ENCODE measurements at regions not wholly inside any gene's neighbourhood (a gene's known extent, or its start where the extent isn't known, plus 50 kb on each side); places are given as distances from the start of the nearest gene placed in this dataset.

DNA sequence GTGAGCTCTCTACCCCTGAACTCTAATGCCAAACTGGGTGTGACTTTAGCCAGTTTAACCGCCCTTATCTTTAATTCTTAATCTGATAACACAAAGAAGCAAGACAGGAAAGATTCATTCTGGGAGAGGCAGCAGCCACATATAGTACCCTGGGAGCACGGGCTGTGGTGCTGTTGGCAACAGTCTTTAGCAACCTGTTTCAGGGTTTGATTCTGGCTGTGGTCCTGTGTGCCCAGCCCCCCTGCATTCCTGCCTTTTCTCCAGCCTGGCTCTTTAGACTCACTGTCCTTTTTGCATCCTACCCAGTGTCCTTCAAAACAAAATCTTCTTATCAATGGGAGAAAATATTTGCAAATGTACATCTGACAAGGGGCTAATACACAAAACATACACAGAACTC, 275.2 kb downstream of the GXYLT1 start:
- H3K4me3 ChIP-seq (ENCODE audit: low read depth in 1 of 2, low read length in 1 of 2) = no peak overlapping the region
- no peaks in the 10 kb centered on the region for H3K4me1 ChIP-seq (ENCODE audit: control insufficient read depth in 1 of 2, insufficient read depth in 1 of 2, low read depth in 1 of 2, low read length in 1 of 2)
- no peaks in the 10 kb centered on the region for H3K27me3 ChIP-seq
- no peaks in the 10 kb centered on the region for H3K9me3 ChIP-seq
- H3K27ac ChIP-seq = no peak overlapping the region
- H3K36me3 ChIP-seq = no peaks in the 10 kb centered on the region
- no peak for TF ChIP-seq CTCF (IDR thresholded peaks at IDR 0.05)

DNA sequence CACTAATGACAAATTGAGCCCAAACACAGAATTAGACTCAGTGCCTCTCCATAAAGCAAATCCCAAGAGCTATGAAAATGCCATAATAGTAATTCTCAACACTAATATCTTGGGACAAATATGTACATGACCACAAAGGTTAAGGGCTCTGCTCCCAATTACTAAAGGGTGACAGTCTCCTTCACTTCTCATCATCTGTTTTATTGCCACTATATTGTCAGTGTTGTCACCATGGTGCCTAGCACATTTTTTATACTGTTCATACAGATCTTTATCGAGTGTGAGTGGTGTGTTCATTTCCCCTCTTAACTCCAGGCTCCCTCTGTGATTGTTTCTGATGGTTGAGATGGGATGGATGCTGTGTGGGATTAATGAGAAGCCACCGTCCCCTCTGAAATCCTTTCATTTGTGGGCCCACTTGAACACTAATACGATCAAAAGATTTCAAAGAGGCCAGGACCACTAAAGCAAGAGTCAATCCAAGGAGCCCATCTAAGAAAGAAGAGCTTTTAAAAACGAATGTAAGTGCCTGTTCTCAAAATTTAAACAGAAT, 277.7 kb downstream of the GXYLT1 start:
- Histone ChIP-seq H3K4me3 (ENCODE audit: low read depth in 1 of 2, low read length in 1 of 2) (no peak overlapping the region), H3K27ac (no peak overlapping the region), H3K4me1 (ENCODE audit: control insufficient read depth in 1 of 2, insufficient read depth in 1 of 2, low read depth in 1 of 2, low read length in 1 of 2) (no peaks in the 10 kb centered on the region), H3K36me3 (no peaks in the 10 kb centered on the region), H3K27me3 (no peaks in the 10 kb centered on the region), H3K9me3 (no peaks in the 10 kb centered on the region)
- no peak for TF ChIP-seq CTCF (IDR thresholded peaks at IDR 0.05)

DNA sequence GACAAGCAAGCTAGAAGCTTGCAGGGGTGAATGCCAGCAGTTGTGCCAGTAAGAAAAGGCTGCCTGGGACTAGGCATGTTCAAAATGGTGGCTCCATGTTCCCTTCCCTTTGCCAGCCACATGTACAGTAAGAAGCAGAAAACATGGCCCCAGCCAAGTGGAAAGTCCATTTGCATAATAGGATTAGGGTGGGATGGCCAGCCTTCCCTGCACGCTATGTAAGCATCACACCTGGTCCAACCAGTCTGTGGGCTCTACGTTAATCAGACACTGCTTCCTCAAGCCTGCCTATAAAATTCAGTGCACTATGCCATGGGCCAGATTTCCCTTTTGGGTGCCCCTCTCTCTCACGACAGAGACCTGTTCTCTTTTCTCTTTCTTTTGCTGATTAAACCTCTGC, 288.4 kb downstream of the GXYLT1 start:
- H3K27ac ChIP-seq = no peak overlapping the region
- no peaks in the 10 kb centered on the region for H3K36me3 ChIP-seq
- no peaks in the 10 kb centered on the region for H3K9me3 ChIP-seq
- H3K4me3 ChIP-seq (ENCODE audit: low read depth in 1 of 2, low read length in 1 of 2) = no peak overlapping the region
- no peak for TF ChIP-seq CTCF (IDR thresholded peaks at IDR 0.05)
- peaks cover 0 to under 1% of the 10 kb centered on the region in 2 experiments for H3K4me1 ChIP-seq (ENCODE audit: control insufficient read depth in 1 of 2, insufficient read depth in 1 of 2, low read depth in 1 of 2, low read length in 1 of 2)
- H3K27me3 ChIP-seq = no peaks in the 10 kb centered on the region

DNA sequence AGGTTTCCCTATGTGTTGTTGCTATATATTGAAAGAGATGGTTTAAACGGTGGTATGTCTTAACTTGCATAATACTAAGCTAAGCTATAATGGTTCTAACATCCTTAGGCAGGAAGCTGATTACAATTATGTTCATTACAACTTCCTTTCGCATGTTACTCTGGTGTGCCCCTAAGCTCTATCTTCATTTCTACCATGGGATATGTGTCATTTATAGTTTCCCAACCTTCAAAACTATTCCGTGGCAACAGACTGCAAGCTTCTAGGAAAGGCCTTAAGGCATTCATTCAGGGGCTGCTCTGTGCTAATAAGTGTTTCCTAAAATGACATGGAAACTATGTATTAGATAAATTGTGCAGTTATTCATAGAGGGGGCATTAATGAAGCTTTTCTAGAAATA, 294.6 kb downstream of the GXYLT1 start:
- Histone ChIP-seq H3K27me3 (no peaks in the 10 kb centered on the region), H3K4me1 (ENCODE audit: control insufficient read depth in 1 of 2, insufficient read depth in 1 of 2, low read depth in 1 of 2, low read length in 1 of 2) (peaks cover 8 to 23% of the 10 kb centered on the region in 2 experiments)

DNA sequence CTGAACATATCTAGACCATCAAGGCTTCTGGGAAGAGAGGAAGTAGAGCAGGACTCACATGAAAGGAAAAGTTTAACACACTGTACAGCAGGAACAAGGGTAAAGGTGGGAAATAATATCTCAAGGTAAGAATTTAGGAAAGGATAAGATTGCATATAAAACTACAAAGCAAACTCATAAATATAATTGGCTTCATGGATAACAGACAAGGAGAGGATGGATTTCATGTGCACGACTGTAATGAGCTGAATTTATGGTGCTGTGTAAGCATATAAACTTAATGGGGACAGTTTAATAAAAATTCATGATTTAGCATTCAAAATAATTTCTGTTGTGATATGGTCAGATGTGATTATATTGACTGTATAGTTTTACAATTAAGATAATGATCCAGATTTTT, 298.0 kb downstream of the GXYLT1 start:
- H3K4me3 ChIP-seq (ENCODE audit: low read depth in 1 of 2, low read length in 1 of 2) = no peak overlapping the region

More for the DNA sequence above, 294.6 kb downstream of the GXYLT1 start:
- Histone ChIP-seq H3K36me3 (no peaks in the 10 kb centered on the region), H3K9me3 (no peaks in the 10 kb centered on the region), H3K27ac (no peak overlapping the region), H3K4me3 (ENCODE audit: low read depth in 1 of 2, low read length in 1 of 2) (no peak overlapping the region)
- TF ChIP-seq CTCF (IDR thresholded peaks at IDR 0.05) = no peak

More for the DNA sequence above, 298.0 kb downstream of the GXYLT1 start:
- Histone ChIP-seq H3K36me3 (no peaks in the 10 kb centered on the region), H3K9me3 (no peaks in the 10 kb centered on the region), H3K4me1 (ENCODE audit: control insufficient read depth in 1 of 2, insufficient read depth in 1 of 2, low read depth in 1 of 2, low read length in 1 of 2) (peaks cover 8 to 23% of the 10 kb centered on the region in 2 experiments), H3K27me3 (no peaks in the 10 kb centered on the region), H3K27ac (no peak overlapping the region)
- TF ChIP-seq CTCF (IDR thresholded peaks at IDR 0.05) = no peak

Data from neutrophil (primary cell).